SU-DHL-6 (cell line): ENCODE measurements at regions not wholly inside any gene's neighbourhood (a gene's known extent, or its start where the extent isn't known, plus 50 kb on each side); places are given as distances from the start of the nearest gene placed in this dataset.

Experiments used
- H2AFZ ChIP-seq: fragments of 200-600 bp; sonication (generic); 2 replicates; pipeline ENCODE4 v1.6.1; 2014; ENCODE audit warnings: low read depth, mild to moderate bottlenecking, moderate library complexity, mixed read lengths, antibody characterized with exemption, low read length; ENCODE audit not compliant: severe bottlenecking
- H3F3A ChIP-seq: fragments of 200-600 bp; shearing (Covaris generic); 2 replicates; pipeline ENCODE4 v1.6.0; 2016; ENCODE audit warnings: antibody characterized with exemption, mild to moderate bottlenecking; ENCODE audit not compliant: insufficient read depth
- H3K27ac ChIP-seq: fragments of 200-600 bp; sonication (generic); 2 replicates; pipeline ENCODE4 v1.5.1; 2016; ENCODE audit warnings: low read depth, mild to moderate bottlenecking, low read length, moderate library complexity, mixed read lengths
- H3K27me3 ChIP-seq: fragments of 200-600 bp; sonication (generic), shearing (Covaris generic); 2 replicates; pipeline ENCODE4 v1.6.0; 2014; ENCODE audit warnings: mild to moderate bottlenecking, low read length
- H3K36me3 ChIP-seq: fragments of 200-600 bp; sonication (generic); 2 replicates; pipeline ENCODE4 v1.6.1; 2014; ENCODE audit warnings: mild to moderate bottlenecking, low read length, mixed read lengths
- H3K4me2 ChIP-seq: fragments of 300-600, 200-600 bp; shearing (Covaris generic), sonication (generic); 2 replicates; pipeline ENCODE4 v1.6.0; 2014; ENCODE audit warnings: low read length, low read depth, mild to moderate bottlenecking; ENCODE audit not compliant: poor library complexity, severe bottlenecking
- H3K4me3 ChIP-seq: fragments of 200-600 bp; sonication (generic); 2 replicates; pipeline ENCODE4 v1.5.1; 2014; ENCODE audit warnings: antibody characterized with exemption, low read length, mild to moderate bottlenecking, mixed read lengths; ENCODE audit not compliant: insufficient read depth, poor library complexity, severe bottlenecking
- H3K79me2 ChIP-seq: fragments of 200-600 bp; sonication (generic); 2 replicates; pipeline ENCODE4 v1.6.1; 2014; ENCODE audit warnings: mild to moderate bottlenecking, low read length, moderate library complexity; ENCODE audit not compliant: insufficient read depth
- H3K9ac ChIP-seq: fragments of 200-600 bp; sonication (generic); 2 replicates; pipeline ENCODE4 v1.7.0; 2014; ENCODE audit warnings: mild to moderate bottlenecking, low read length
- H3K9me2 ChIP-seq: fragments of 200-600 bp; sonication (generic); replicated peaks from 2 replicates; pipeline ENCODE4 v1.6.1; 2014; ENCODE audit warnings: low read length; ENCODE audit not compliant: insufficient read depth
- H3K9me3 ChIP-seq: fragments of 200-600 bp; sonication (generic); 2 replicates; pipeline ENCODE4 v1.6.1; 2014; ENCODE audit warnings: low read length, mixed read lengths; ENCODE audit not compliant: insufficient read depth
- H4K20me1 ChIP-seq: fragments of 200-600 bp; sonication (generic); 2 replicates; pipeline ENCODE4 v1.6.1; 2014; ENCODE audit warnings: low read depth, mild to moderate bottlenecking, antibody characterized with exemption, low read length, moderate library complexity, mixed read lengths
- EZH2phosphoT487 ChIP-seq: fragments of 200-600 bp; sonication (generic), shearing (Covaris generic); conservative IDR thresholded peaks from 2 replicates; pipeline ENCODE4 v1.6.1; 2018; ENCODE audit warnings: mild to moderate bottlenecking, antibody characterized with exemption, low read length, moderate library complexity, mixed read lengths
- TF ChIP-seq, protein P1 (sequence below): fragments of 200-600 bp; sonication (generic); IDR thresholded peaks from one replicate; pipeline ENCODE4 v1.5.1; 2017; ENCODE audit warnings: antibody characterized with exemption, mild to moderate bottlenecking, low read length, moderate library complexity; ENCODE audit not compliant: insufficient read depth, poor library complexity, severe bottlenecking

GRCh38 chr3:74045000-74045399 is 420.3 kb upstream of the PDZRN3 start:
- Histone ChIP-seq H3K4me3 (no peak overlapping the region), H3K27me3 (no peaks in the 10 kb centered on the region), H3K4me2 (no peak overlapping the region), H3K36me3 (no peaks in the 10 kb centered on the region), H2AFZ (no peak overlapping the region), H3K9me2 (no peaks in the 10 kb centered on the region), H3F3A (no peaks in the 10 kb centered on the region), H3K27ac (no peak overlapping the region), H3K9ac (no peak overlapping the region), H3K79me2 (no peaks in the 10 kb centered on the region), H4K20me1 (no peaks in the 10 kb centered on the region), H3K9me3 (no peaks in the 10 kb centered on the region)
- no peak for TF ChIP-seq EZH2phosphoT487
- TF ChIP-seq, protein P1, sequence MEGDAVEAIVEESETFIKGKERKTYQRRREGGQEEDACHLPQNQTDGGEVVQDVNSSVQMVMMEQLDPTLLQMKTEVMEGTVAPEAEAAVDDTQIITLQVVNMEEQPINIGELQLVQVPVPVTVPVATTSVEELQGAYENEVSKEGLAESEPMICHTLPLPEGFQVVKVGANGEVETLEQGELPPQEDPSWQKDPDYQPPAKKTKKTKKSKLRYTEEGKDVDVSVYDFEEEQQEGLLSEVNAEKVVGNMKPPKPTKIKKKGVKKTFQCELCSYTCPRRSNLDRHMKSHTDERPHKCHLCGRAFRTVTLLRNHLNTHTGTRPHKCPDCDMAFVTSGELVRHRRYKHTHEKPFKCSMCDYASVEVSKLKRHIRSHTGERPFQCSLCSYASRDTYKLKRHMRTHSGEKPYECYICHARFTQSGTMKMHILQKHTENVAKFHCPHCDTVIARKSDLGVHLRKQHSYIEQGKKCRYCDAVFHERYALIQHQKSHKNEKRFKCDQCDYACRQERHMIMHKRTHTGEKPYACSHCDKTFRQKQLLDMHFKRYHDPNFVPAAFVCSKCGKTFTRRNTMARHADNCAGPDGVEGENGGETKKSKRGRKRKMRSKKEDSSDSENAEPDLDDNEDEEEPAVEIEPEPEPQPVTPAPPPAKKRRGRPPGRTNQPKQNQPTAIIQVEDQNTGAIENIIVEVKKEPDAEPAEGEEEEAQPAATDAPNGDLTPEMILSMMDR = no peak

GRCh38 chr3:74041068-74041675 is 416.4 kb upstream of the PDZRN3 start:
- no peaks in the 10 kb centered on the region for H4K20me1 ChIP-seq
- no peak overlapping the region for H2AFZ ChIP-seq
- H3K9ac ChIP-seq = no peak overlapping the region
- no peaks in the 10 kb centered on the region for H3K9me2 ChIP-seq
- H3K9me3 ChIP-seq = no peaks in the 10 kb centered on the region
- no peaks in the 10 kb centered on the region for H3K79me2 ChIP-seq
- TF ChIP-seq, protein P1 = no peak
- TF ChIP-seq EZH2phosphoT487 = no peak
- H3F3A ChIP-seq = no peaks in the 10 kb centered on the region
- no peaks in the 10 kb centered on the region for H3K36me3 ChIP-seq
- H3K27me3 ChIP-seq = no peaks in the 10 kb centered on the region
- H3K4me3 ChIP-seq = no peak overlapping the region
- H3K4me2 ChIP-seq = no peak overlapping the region
- H3K27ac ChIP-seq = no peak overlapping the region

DNA sequence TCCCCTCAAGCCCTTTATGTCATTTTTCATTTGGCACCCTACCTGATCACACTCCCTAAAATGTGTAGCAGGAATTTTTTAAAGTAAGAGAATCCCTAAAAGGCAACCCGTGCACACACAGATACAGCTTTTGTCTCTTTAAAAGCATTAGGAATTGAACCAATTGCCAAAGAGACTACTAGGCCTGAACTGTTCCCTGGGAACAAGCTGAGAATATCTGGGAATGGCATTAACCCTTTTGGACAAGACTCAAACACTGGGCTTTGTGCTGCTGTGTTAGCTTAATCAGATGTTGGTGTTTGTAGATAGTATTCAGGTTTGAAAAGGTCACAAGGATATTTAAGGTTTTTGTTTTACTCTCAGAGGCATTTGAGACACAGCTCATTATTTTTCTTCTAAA is 414.4 kb upstream of the PDZRN3 start:
- Histone ChIP-seq H2AFZ (no peak overlapping the region), H3K9ac (no peak overlapping the region), H3K27ac (no peak overlapping the region), H3K4me3 (no peak overlapping the region), H3K9me3 (no peaks in the 10 kb centered on the region), H3F3A (no peaks in the 10 kb centered on the region), H3K79me2 (no peaks in the 10 kb centered on the region), H3K4me2 (no peak overlapping the region), H3K36me3 (no peaks in the 10 kb centered on the region), H4K20me1 (no peaks in the 10 kb centered on the region), H3K9me2 (no peaks in the 10 kb centered on the region), H3K27me3 (no peaks in the 10 kb centered on the region)
- TF ChIP-seq EZH2phosphoT487 = no peak
- TF ChIP-seq, protein P1 = no peak
